H1 (cell line): ENCODE measurements at regions not wholly inside any gene's neighbourhood (a gene's known extent, or its start where the extent isn't known, plus 50 kb on each side); places are given as distances from the start of the nearest gene placed in this dataset.
A peak's percentile ranks its signal among the peaks of the same experiment; 100 is the strongest.

ENCODE experiments used
- CTCF ChIA-PET: fragments of 300-600 bp; sonication (Branson Sonifier 250); formaldehyde crosslinking; loops from one replicate; lab custom pipeline; 2021; ENCODE audit not compliant: partially characterized antibody; lab: Charles Lee
- POLR2A ChIA-PET: fragments of 300-600 bp; sonication (Branson Sonifier 250); formaldehyde crosslinking; loops from one replicate; lab custom pipeline; 2021; ENCODE audit warnings: inconsistent platforms; ENCODE audit not compliant: partially characterized antibody; lab: Charles Lee
- DNase-seq, 2 experiments: peaks; one replicate each; pipeline versions ENCODE4 v3.0.0 to v3.0.0-alpha.2; 2010 to 2022; ENCODE audit warnings: low spot score in 2 of 2, low read depth in 1 of 2, mixed read lengths in 1 of 2
- FAIRE-seq: peaks from 2 replicates; lab custom pipeline; 2011; peaks lifted over from hg19 to GRCh38; lab: Jason Lieb, UNC
- H2AFZ ChIP-seq: 2 replicates; pipeline ENCODE4 v1.8.1; 2012; ENCODE audit warnings: low read length, inconsistent platforms
- H2AK5ac ChIP-seq: 2 replicates; pipeline ENCODE4 v1.6.1; 2013; ENCODE audit warnings: low read depth, low read length
- H2BK120ac ChIP-seq: replicated peaks from 2 replicates; pipeline ENCODE3; 2013; ENCODE audit warnings: low read depth, low read length, inconsistent platforms
- H2BK12ac ChIP-seq: 2 replicates; pipeline ENCODE4 v1.6.1; 2013; ENCODE audit warnings: low read depth, low read length
- H2BK15ac ChIP-seq: 2 replicates; pipeline ENCODE4 v1.6.1; 2013; ENCODE audit warnings: low read length
- H2BK20ac ChIP-seq: 2 replicates; pipeline ENCODE4 v1.6.1; 2013; ENCODE audit warnings: low read length
- H2BK5ac ChIP-seq: 2 replicates; pipeline ENCODE4 v1.6.1; 2013; ENCODE audit warnings: low read depth, low read length
- H3K14ac ChIP-seq: 2 replicates; pipeline ENCODE4 v1.6.1; 2013; ENCODE audit warnings: inconsistent platforms; ENCODE audit not compliant: insufficient read length
- H3K18ac ChIP-seq: 2 replicates; pipeline ENCODE4 v1.6.1; 2013; ENCODE audit warnings: low read length; ENCODE audit errors: extremely low read depth
- H3K23ac ChIP-seq: 2 replicates; pipeline ENCODE4 v1.6.1; 2013; ENCODE audit warnings: inconsistent platforms; ENCODE audit not compliant: insufficient read length
- H3K23me2 ChIP-seq: 2 replicates; pipeline ENCODE4 v1.6.1; 2013; ENCODE audit warnings: low read depth, low read length
- H3K27ac ChIP-seq: 2 replicates; pipeline ENCODE4 v1.6.1; 2011; ENCODE audit warnings: low read depth, low read length, inconsistent platforms
- H3K27me3 ChIP-seq, 4 experiments: replicated peaks in 1 of 4; 1 replicate in 1 of 4; 2 replicates in 3 of 4; pipeline versions ENCODE4 v1.6.1 to v1.8.1; 2011 to 2013; ENCODE audit warnings: low read length in 3 of 4, mild to moderate bottlenecking in 3 of 4, inconsistent platforms in 2 of 4, mixed read lengths in 2 of 4, moderate library complexity in 1 of 4; ENCODE audit not compliant: control insufficient read depth in 3 of 4, insufficient read depth in 3 of 4; ENCODE audit errors: extremely low read depth in 1 of 4
- H3K36me3 ChIP-seq, 4 experiments: 2 replicates each; pipeline versions ENCODE4 v1.6.1 to v1.8.1; 2011 to 2013; ENCODE audit warnings: mild to moderate bottlenecking in 4 of 4, low read length in 3 of 4, moderate library complexity in 2 of 4, control low read depth in 1 of 4, inconsistent platforms in 1 of 4; ENCODE audit not compliant: insufficient read depth in 4 of 4, control insufficient read depth in 2 of 4
- H3K4ac ChIP-seq: replicated peaks from 2 replicates; pipeline ENCODE3; 2013; ENCODE audit warnings: low read length, low read depth, mixed read lengths, inconsistent platforms; ENCODE audit not compliant: insufficient read length
- H3K4me1 ChIP-seq, 4 experiments: replicated peaks in 1 of 4; 1 replicate in 1 of 4; 2 replicates in 3 of 4; pipeline versions ENCODE4 v1.6.1 to v1.8.1; 2011 to 2013; ENCODE audit warnings: low read length in 3 of 4, inconsistent platforms in 2 of 4, mixed read lengths in 1 of 4; ENCODE audit not compliant: insufficient read depth in 4 of 4, control insufficient read depth in 3 of 4
- H3K4me2 ChIP-seq, 2 experiments: 2 replicates each; pipeline versions ENCODE4 v1.6.1 to v1.8.1; 2011 to 2013; ENCODE audit warnings: low read depth in 2 of 2, low read length in 2 of 2, control low read depth in 1 of 2, inconsistent platforms in 1 of 2, mild to moderate bottlenecking in 1 of 2; ENCODE audit not compliant: insufficient read depth in 1 of 2
- H3K4me3 ChIP-seq, 4 experiments: fragments of 200-600, 300-600 bp in 1 of 4; sonication (generic), shearing (Covaris generic), sonication (Bioruptor Twin) in 1 of 4; 2 replicates each; pipeline versions ENCODE4 v1.5.1 to v1.8.1; 2011 to 2016; ENCODE audit warnings: low read length in 4 of 4, low read depth in 3 of 4, control low read depth in 2 of 4, inconsistent platforms in 2 of 4, mild to moderate bottlenecking in 2 of 4, mixed read lengths in 1 of 4, moderate library complexity in 1 of 4; ENCODE audit not compliant: insufficient read depth in 2 of 4; ENCODE audit errors: extremely low read depth in 1 of 4
- H3K56ac ChIP-seq: replicated peaks from 2 replicates; pipeline ENCODE3; 2013; ENCODE audit warnings: low read depth, mild to moderate bottlenecking, mixed read lengths, low read length, inconsistent platforms; ENCODE audit not compliant: insufficient read length
- H3K79me1 ChIP-seq: 2 replicates; pipeline ENCODE4 v1.6.1; 2013; ENCODE audit warnings: low read depth, low read length, control low read depth
- H3K79me2 ChIP-seq, 2 experiments: 2 replicates each; pipeline versions ENCODE4 v1.6.1 to v1.8.1; 2012 to 2013; ENCODE audit warnings: low read length in 2 of 2, mild to moderate bottlenecking in 2 of 2, inconsistent platforms in 1 of 2; ENCODE audit not compliant: insufficient read depth in 2 of 2, control insufficient read depth in 1 of 2
- H3K9ac ChIP-seq, 4 experiments: replicated peaks in 1 of 4; 1 replicate in 1 of 4; 2 replicates in 3 of 4; pipeline versions ENCODE4 v1.6.1 to v1.8.1; 2011 to 2013; ENCODE audit warnings: low read depth in 3 of 4, low read length in 3 of 4, control low read depth in 2 of 4, mild to moderate bottlenecking in 2 of 4, moderate library complexity in 2 of 4, inconsistent platforms in 1 of 4; ENCODE audit errors: extremely low read depth in 1 of 4
- H3K9me3 ChIP-seq, 2 experiments: 2 replicates each; pipeline versions ENCODE4 v1.6.1 to v1.8.1; 2012 to 2013; ENCODE audit warnings: mild to moderate bottlenecking in 2 of 2, moderate library complexity in 2 of 2, control low read depth in 1 of 2, inconsistent platforms in 1 of 2, low read depth in 1 of 2, low read length in 1 of 2, mixed read lengths in 1 of 2; ENCODE audit not compliant: insufficient read depth in 2 of 2
- H4K20me1 ChIP-seq, 2 experiments: replicated peaks in 1 of 2; 2 replicates each; pipeline versions ENCODE3 to v1.8.1; 2011 to 2013; ENCODE audit warnings: inconsistent platforms in 2 of 2, low read length in 2 of 2, mild to moderate bottlenecking in 1 of 2; ENCODE audit not compliant: insufficient read depth in 2 of 2, control insufficient read depth in 1 of 2
- H4K5ac ChIP-seq: 2 replicates; pipeline ENCODE4 v1.6.1; 2013; ENCODE audit warnings: low read length, low read depth, mixed read lengths, inconsistent platforms; ENCODE audit not compliant: insufficient read length
- H4K8ac ChIP-seq: 2 replicates; pipeline ENCODE4 v1.8.0; 2013; ENCODE audit warnings: mild to moderate bottlenecking, moderate library complexity, low read length, inconsistent platforms; ENCODE audit not compliant: insufficient read depth; ENCODE audit errors: extremely low read depth
- H4K91ac ChIP-seq: replicated peaks from 2 replicates; pipeline ENCODE3; 2013; ENCODE audit warnings: low read length, mixed read lengths, inconsistent platforms; ENCODE audit not compliant: insufficient read length
- CBX8 ChIP-seq: fragments of 300-800, 300-1000 bp; sonication (generic); IDR thresholded peaks from 2 replicates; pipeline ENCODE4 v1.7.1; 2016; ENCODE audit warnings: low read depth, low read length, borderline replicate concordance
- FOSL1 ChIP-seq: IDR thresholded peaks from 2 replicates; pipeline ENCODE4 v1.6.1; 2011; ENCODE audit warnings: mild to moderate bottlenecking, low read depth, low read length, moderate library complexity; ENCODE audit not compliant: insufficient read depth
- NANOG ChIP-seq: IDR thresholded peaks from 2 replicates; pipeline ENCODE4 v1.6.1; 2011; ENCODE audit warnings: low read length, low read depth, mild to moderate bottlenecking, inconsistent platforms; ENCODE audit not compliant: insufficient read depth, poor library complexity, severe bottlenecking
- TCF12 ChIP-seq: IDR thresholded peaks from 2 replicates; pipeline ENCODE4 v1.6.1; 2011; ENCODE audit warnings: low read depth, mild to moderate bottlenecking, low read length
- YY1 ChIP-seq: IDR thresholded peaks from 2 replicates; pipeline ENCODE4 v1.6.1; 2011; ENCODE audit warnings: low read depth, mild to moderate bottlenecking, low read length
- WGBS, 2 experiments: shearing (Covaris generic) in 1 of 2; methylation state at CpG; one replicate each; pipeline versions ENCODE4 v1.1.6 to v1.1.7; 2013 to 2015; ENCODE audit warnings: low lambda C conversion rate in 2 of 2, mixed read lengths in 2 of 2, inconsistent platforms in 1 of 2, low coverage in 1 of 2, missing lambda C conversion rate in 1 of 2; ENCODE audit not compliant: insufficient replicate concordance in 2 of 2, insufficient coverage in 1 of 2, insufficient read length in 1 of 2; ENCODE audit errors: extremely low coverage in 1 of 2, missing lambda C conversion rate in 1 of 2; 5-methylcytosine and 5-hydroxymethylcytosine counted together

DNA sequence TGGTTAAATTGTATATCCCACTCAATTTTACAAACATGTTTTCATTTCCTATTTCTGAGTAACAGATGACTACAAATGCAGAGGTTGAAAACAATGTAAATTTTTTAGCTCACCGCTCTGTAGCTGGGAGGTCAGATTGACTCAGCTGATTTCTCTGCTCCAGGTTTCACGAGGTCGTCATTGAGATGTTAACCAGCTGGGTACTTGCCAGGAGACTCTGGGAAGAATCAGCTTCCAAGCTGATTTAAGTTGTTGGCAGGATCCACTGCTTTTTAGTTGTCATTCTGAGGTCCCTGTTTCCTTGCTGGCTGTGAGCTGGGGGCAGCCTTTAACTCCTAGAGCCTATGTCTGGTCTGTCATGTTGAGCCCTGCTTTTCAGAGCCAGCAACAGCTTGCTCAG is 864.3 kb upstream of the AGA start:
- Histone ChIP-seq H4K8ac (no peak overlapping the region), H3K36me3 (no peaks in the 10 kb centered on the region; a peak in 1 of 8 replicates), H3K4ac (no peak overlapping the region), H3K79me2 (no peaks in the 10 kb centered on the region), H3K79me1 (no peaks in the 10 kb centered on the region), H2BK120ac (no peak overlapping the region), H2BK5ac (no peak overlapping the region), H2BK20ac (no peak overlapping the region), H3K18ac (no peak overlapping the region), H3K23ac (no peak overlapping the region), H4K91ac (no peak overlapping the region), H3K27ac (no peak overlapping the region), H3K14ac (no peak overlapping the region), H3K9ac (no peak overlapping the region), H3K27me3 (no peaks in the 10 kb centered on the region), H3K4me1 (peaks cover 0 to 3% (median 0%) of the 10 kb centered on the region in 4 experiments; a peak in 1 of 7 replicates), H2AFZ (peak overlapping the region; percentile 79; the same call in 1 of the 2 replicates), H2BK12ac (no peak overlapping the region), H4K20me1 (no peaks in the 10 kb centered on the region), H3K4me3 (no peak overlapping the region), H3K4me2 (no peak overlapping the region), H3K56ac (no peak overlapping the region), H3K9me3 (no peaks in the 10 kb centered on the region), H3K23me2 (no peaks in the 10 kb centered on the region), H4K5ac (no peak overlapping the region), H2BK15ac (no peak overlapping the region), H2AK5ac (no peak overlapping the region)
- POLR2A ChIA-PET, result no interaction called here
- FAIRE-seq (no peak), DNase-seq (no peak)
- CTCF ChIA-PET, result interaction anchor here (0.7 to 1.7 kb wide), 3 partner anchors 10 to 14 kb away, joined by 3 to 4 read pairs (median 3); no protein-coding TSS in a partner anchor
- WGBS, 2 experiments, result 66% methylated on average over 3 of the region's 3 CpGs; no CpG with 5 or more reads in 1 of the 2 experiments
- TF ChIP-seq TCF12 (no peak), YY1 (no peak), NANOG (no peak), CBX8 (no peak), FOSL1 (no peak)
